ENCODE measurements at regions not wholly inside any gene's neighbourhood (a gene's known extent, or its start where the extent isn't known, plus 50 kb on each side); places are given as distances from the start of the nearest gene placed in this dataset.

DNA sequence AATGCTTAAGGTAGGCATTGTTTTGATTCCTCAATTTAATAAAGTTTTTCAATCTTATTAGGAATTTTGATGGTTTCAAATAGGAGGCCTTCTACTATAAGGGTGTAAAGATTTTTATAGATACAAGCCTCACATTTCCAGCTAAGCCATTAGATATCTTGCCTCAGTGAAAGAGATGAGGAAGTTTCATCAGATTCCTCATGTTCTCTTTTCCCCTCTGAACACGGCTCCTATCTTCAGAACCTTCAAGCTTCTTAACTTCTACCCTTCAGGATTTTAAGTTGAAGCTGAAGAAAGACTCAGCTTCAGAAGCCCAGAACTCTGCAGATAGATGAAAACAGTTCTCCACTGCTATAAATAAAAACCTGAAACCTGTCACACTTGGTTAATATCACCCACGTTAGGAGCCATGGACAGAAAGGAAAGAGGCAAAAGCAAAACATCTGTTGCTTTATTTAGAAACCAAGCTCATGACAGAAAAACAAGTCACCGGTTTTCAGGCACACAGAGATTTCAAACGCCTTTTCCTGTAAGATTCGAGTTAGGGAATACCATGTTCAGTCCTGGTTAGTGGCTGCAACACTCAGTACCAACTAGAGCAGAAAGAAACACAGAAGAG, 82.2 kb upstream of the GOLGA8B start:
- TF ChIP-seq CTCF (IDR thresholded peaks at IDR 0.05): no peak
- TF ChIP-seq EZH2 (IDR thresholded peaks at IDR 0.05; ENCODE audit: borderline replicate concordance, insufficient read depth, low read depth, low read length, poor library complexity, severe bottlenecking): no peak

All from B cell (primary cell).